ENCODE measurements at regions not wholly inside any gene's neighbourhood (a gene's known extent, or its start where the extent isn't known, plus 50 kb on each side); places are given as distances from the start of the nearest gene placed in this dataset.

DNA sequence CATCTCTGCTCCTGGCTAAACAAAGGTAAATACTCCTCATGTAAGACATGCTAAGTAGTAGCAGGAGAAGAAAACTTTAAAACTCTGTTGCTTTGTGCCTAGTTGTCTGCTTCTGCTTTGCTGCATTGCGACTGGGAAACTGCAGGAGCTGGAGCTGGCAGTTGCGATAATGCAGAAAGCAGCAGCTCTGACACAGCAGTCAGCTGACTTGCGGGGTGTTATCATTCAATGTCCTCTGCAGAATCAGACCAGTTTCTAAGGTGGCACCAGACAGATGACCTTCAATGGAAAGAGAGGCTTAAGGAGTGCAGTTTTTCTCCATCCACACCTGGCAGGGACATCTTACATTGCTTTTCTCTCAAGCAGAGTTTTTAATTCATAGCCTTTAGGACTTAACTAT, 69.9 kb upstream of the SOX4 start:
- DNase-seq = no peak

DNA sequence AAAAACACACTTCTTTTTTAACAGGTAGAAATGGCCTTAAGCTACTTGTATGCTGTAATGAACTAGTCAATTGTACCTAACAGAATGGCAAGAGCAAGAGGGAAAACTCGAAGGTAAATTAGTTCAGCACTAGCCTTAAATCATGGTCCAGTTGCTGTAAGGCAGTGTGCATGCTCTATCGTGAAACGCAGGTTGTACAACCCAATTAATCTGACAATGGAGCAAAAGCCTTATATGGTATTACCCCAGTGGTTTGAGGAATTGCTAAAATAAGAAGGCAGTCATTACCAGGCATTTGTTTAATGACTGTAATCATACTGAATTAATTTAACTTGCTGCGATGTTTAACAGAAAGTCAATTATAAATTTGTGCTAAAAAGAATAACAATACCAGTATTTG, 69.3 kb upstream of the SOX4 start:
- no peak for DNase-seq

DNA sequence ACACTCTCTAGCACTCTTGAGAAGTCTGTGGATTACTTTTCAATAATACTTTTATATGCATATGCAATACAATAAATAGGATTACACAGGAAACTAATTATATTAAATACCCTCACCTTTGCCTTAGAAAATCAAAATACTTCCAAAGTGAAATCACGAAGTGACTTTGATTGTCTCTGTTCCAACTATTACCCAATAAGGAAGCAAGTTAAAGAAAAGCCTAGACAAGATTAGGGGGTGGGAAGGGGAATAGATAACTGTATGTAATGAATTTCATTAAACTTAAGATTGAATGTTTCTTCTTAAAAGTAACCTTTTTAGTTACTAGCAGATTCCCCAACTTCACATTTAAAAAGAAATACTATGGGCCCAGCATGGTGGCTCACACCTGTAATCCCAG, 66.6 kb upstream of the SOX4 start:
- no peak for DNase-seq

DNA sequence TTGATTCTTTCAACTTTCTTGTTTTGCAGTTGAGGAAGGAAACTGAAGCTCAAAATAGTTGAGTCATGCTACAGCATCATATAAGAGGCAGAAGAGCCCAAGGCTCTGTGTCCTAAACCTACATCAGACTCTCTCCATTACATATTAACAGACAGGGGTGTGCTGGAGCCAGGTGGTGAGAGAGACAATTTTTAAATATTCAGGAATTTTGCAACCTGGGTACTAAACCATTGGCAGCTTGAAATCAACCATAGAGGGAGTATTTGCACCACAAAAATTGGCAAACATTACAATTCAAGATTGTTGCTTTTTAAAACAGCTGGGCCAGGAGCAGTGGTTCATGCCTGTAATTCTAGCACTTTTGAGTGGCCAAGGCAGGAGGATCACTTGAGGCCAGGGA, 65.8 kb upstream of the SOX4 start:
- DNase-seq = peak in 1 of 6 experiments; percentile 1

DNA sequence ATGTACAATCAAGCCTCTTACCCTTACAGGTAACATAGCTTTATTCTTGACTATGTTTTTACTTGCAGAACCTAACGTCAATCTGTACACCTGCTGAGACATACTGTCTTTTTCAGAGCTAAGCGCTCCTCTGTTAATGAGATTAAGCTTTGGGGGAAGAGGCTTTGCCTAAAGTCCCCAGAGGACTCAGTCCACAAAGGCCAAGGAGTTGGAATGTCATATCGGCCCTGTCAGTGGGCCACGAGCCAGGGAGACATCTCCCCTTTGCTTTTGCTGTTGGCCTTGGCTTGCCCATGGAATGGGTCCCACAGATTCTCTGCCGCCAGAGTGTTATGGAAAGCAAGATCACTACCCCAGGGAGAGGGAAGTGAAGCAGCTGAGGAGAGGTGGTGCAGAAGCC, 64.1 kb upstream of the SOX4 start:
- DNase-seq = no peak

DNA sequence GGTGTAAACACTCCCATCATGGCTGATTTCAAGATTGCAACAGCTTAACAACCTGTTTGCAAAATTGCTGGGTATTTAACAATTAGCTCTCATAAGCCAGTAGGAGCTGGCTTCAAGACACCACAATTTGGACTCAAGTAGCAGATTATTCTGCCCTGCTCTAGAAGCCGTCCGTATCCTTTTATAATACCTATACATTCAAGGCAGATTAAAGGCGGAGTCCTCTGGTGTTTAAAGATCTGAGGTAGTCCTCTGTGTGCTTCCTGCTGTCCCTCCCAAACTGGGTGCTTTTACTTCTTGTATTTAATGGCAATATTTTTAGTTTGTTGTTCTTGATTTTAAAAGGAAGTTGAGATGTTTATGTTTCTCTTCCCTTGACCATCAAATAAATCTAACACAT, 62.2 kb upstream of the SOX4 start:
- no peak for DNase-seq

DNA sequence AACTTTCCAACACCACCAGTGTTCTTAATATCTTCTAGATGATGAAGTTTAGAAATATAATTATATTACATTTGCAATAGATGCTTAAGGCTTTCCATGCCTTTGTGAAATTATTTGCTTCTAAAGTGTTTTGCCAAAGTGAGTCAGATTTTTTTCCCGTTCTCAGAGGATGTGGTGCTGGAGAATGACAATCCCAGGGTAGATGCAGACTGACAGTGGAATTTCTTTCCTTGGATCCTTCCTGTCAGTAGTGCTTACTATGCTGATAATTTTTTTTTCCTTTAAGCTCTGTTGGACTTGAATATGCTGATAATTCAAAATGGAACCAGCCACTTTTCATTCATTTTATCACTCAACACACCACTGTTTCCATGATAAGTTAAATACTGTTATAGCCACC, 59.9 kb upstream of the SOX4 start:
- no peak for DNase-seq

GRCh38 chr6:21536280-21536766, 57.2 kb upstream of the SOX4 start:
- no peak for DNase-seq

GRCh38 chr6:21537637-21538036, 55.9 kb upstream of the SOX4 start:
- DNase-seq = no peak

DNA sequence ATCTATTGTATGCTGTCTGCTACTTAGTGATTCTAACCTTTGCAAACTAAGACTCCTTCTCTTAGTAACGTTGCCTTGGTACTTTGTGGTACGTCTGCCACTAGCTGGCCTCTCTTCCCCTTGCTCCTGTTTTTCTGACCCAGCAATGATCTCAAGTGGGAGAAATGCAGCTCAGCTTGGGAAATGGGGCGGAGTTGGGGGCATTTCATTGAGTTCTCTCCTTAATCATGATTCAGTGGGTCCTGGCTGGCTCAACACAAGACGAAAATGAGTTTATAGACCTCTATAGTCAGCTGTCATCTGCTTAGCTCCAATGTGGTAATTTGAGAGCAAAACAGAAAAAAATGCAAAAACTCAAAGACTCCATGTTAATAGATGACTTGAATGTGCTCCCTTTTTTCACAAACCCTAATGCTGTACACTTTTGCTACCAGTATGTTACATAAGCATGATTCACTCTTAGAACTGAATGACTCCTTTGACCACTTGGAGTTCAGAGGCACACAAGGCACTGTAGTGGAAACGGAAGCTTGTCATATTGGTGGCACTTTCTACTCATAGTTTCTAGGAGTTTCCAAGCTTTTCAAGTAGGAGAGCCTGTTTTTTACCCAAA, 55.3 kb upstream of the SOX4 start:
- DNase-seq = no peak

- DNase-seq = no peak
Measured at GRCh38 chr6:21539621-21540100, 53.9 kb upstream of the SOX4 start.
